ENCODE measurements at regions not wholly inside any gene's neighbourhood (a gene's known extent, or its start where the extent isn't known, plus 50 kb on each side); places are given as distances from the start of the nearest gene placed in this dataset.
A peak's percentile ranks its signal among the peaks of the same experiment; 100 is the strongest.

DNA sequence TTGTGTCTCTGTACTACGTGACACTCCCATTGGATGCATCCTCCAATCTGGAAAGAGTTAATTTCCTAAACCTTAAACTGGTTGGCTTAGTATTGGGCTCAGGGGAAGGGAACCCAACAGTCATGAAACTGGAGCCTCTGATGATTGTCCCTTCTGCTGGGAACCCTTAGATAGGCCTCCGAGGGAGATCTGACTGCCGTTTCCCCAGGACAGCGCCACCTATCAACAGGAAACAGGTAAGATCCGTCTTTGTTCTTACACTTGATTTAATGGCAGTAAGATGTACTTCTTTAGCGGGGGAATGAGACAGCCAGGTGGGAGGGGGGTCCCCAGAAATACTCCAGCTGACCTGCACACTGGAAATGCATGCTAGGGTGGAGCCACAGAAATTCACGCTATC, 1749.6 kb downstream of the SI start:
- Histone ChIP-seq H4K20me1 (replicated peaks; ENCODE audit: control insufficient read depth, insufficient read depth, low read length) (no peaks in the 10 kb centered on the region), H3K27me3 (ENCODE audit: control insufficient read depth in 2 of 2, insufficient read depth in 2 of 2, low read length in 2 of 2) (no peaks in the 10 kb centered on the region), H3K9me1 (ENCODE audit: control insufficient read depth, insufficient read depth, low read length) (no peaks in the 10 kb centered on the region), H2AFZ (ENCODE audit: low read depth, low read length) (no peak overlapping the region), H3K9ac (ENCODE audit: insufficient read depth in 1 of 2, low read depth in 2 of 2, low read length in 2 of 2) (no peak overlapping the region), H3K4me1 (replicated peaks in 1 of 2; ENCODE audit: control insufficient read depth in 2 of 2, insufficient read depth in 2 of 2, low read length in 2 of 2) (no peaks in the 10 kb centered on the region), H3K27ac (ENCODE audit: extremely low read depth, low read depth, low read length) (no peak overlapping the region), H3K4me3 (no peak overlapping the region), H3K36me3 (ENCODE audit: control insufficient read depth, insufficient read depth, low read length) (no peaks in the 10 kb centered on the region), H3K9me3 (replicated peaks; ENCODE audit: control insufficient read depth, insufficient read depth, low read depth, low read length) (0 out of 2 replicates have a peak, but pooled peaks cover 2% of the 10 kb centered on the region), H3K79me2 (ENCODE audit: control insufficient read depth, insufficient read depth, low read length) (no peaks in the 10 kb centered on the region), H3K4me2 (ENCODE audit: insufficient read depth, low read length) (no peak overlapping the region)
- POLR2A ChIA-PET: no interaction called here
- BruUV-seq (replicated peaks): no TSS peak
- DNase-seq (ENCODE audit: extremely low read depth in 1 of 4, low spot score in 3 of 4) (peak in 1 of 4 experiments; percentile 1), FAIRE-seq (no peak), ATAC-seq (no peak)
- CTCF ChIA-PET (ENCODE audit: low intra/inter-chr PET ratio): no interaction called here
- intact Hi-C loops (cut with micrococcal nuclease): no loop called here
- in situ Hi-C loops (cut with MboI): no loop called here
- 14% methylated on average over 5 of the region's 7 CpGs for WGBS (ENCODE audit: insufficient coverage, low coverage, missing lambda C conversion rate)
- no peak for TF ChIP-seq HDAC1 (IDR thresholded peaks at IDR 0.05)
- TF ChIP-seq HLTF (IDR thresholded peaks at IDR 0.05): no peak
- TF ChIP-seq, protein P1, sequence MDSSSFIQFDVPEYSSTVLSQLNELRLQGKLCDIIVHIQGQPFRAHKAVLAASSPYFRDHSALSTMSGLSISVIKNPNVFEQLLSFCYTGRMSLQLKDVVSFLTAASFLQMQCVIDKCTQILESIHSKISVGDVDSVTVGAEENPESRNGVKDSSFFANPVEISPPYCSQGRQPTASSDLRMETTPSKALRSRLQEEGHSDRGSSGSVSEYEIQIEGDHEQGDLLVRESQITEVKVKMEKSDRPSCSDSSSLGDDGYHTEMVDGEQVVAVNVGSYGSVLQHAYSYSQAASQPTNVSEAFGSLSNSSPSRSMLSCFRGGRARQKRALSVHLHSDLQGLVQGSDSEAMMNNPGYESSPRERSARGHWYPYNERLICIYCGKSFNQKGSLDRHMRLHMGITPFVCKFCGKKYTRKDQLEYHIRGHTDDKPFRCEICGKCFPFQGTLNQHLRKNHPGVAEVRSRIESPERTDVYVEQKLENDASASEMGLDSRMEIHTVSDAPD (CRISPR knock-in tag; IDR thresholded peaks at IDR 0.05): no peak
- TF ChIP-seq, protein P2, sequence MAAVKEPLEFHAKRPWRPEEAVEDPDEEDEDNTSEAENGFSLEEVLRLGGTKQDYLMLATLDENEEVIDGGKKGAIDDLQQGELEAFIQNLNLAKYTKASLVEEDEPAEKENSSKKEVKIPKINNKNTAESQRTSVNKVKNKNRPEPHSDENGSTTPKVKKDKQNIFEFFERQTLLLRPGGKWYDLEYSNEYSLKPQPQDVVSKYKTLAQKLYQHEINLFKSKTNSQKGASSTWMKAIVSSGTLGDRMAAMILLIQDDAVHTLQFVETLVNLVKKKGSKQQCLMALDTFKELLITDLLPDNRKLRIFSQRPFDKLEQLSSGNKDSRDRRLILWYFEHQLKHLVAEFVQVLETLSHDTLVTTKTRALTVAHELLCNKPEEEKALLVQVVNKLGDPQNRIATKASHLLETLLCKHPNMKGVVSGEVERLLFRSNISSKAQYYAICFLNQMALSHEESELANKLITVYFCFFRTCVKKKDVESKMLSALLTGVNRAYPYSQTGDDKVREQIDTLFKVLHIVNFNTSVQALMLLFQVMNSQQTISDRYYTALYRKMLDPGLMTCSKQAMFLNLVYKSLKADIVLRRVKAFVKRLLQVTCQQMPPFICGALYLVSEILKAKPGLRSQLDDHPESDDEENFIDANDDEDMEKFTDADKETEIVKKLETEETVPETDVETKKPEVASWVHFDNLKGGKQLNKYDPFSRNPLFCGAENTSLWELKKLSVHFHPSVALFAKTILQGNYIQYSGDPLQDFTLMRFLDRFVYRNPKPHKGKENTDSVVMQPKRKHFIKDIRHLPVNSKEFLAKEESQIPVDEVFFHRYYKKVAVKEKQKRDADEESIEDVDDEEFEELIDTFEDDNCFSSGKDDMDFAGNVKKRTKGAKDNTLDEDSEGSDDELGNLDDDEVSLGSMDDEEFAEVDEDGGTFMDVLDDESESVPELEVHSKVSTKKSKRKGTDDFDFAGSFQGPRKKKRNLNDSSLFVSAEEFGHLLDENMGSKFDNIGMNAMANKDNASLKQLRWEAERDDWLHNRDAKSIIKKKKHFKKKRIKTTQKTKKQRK (IDR thresholded peaks at IDR 0.05; ENCODE audit: borderline replicate concordance, low read depth, low read length): no peak
- TF ChIP-seq NCOA4 (IDR thresholded peaks at IDR 0.05; ENCODE audit: partially characterized antibody): no peak
- TF ChIP-seq, protein P3, sequence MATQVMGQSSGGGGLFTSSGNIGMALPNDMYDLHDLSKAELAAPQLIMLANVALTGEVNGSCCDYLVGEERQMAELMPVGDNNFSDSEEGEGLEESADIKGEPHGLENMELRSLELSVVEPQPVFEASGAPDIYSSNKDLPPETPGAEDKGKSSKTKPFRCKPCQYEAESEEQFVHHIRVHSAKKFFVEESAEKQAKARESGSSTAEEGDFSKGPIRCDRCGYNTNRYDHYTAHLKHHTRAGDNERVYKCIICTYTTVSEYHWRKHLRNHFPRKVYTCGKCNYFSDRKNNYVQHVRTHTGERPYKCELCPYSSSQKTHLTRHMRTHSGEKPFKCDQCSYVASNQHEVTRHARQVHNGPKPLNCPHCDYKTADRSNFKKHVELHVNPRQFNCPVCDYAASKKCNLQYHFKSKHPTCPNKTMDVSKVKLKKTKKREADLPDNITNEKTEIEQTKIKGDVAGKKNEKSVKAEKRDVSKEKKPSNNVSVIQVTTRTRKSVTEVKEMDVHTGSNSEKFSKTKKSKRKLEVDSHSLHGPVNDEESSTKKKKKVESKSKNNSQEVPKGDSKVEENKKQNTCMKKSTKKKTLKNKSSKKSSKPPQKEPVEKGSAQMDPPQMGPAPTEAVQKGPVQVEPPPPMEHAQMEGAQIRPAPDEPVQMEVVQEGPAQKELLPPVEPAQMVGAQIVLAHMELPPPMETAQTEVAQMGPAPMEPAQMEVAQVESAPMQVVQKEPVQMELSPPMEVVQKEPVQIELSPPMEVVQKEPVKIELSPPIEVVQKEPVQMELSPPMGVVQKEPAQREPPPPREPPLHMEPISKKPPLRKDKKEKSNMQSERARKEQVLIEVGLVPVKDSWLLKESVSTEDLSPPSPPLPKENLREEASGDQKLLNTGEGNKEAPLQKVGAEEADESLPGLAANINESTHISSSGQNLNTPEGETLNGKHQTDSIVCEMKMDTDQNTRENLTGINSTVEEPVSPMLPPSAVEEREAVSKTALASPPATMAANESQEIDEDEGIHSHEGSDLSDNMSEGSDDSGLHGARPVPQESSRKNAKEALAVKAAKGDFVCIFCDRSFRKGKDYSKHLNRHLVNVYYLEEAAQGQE (IDR thresholded peaks at IDR 0.05; ENCODE audit: borderline replicate concordance): no peak
- TF ChIP-seq, protein P3 (CRISPR knock-in tag; IDR thresholded peaks at IDR 0.05; ENCODE audit: low read depth): no peak
- TF ChIP-seq, protein P4, sequence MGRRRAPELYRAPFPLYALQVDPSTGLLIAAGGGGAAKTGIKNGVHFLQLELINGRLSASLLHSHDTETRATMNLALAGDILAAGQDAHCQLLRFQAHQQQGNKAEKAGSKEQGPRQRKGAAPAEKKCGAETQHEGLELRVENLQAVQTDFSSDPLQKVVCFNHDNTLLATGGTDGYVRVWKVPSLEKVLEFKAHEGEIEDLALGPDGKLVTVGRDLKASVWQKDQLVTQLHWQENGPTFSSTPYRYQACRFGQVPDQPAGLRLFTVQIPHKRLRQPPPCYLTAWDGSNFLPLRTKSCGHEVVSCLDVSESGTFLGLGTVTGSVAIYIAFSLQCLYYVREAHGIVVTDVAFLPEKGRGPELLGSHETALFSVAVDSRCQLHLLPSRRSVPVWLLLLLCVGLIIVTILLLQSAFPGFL (CRISPR knock-in tag; IDR thresholded peaks at IDR 0.05): no peak
- TF ChIP-seq PHTF2 (CRISPR knock-in tag; IDR thresholded peaks at IDR 0.05): no peak
